H9 (cell line): ENCODE measurements at regions not wholly inside any gene's neighbourhood (a gene's known extent, or its start where the extent isn't known, plus 50 kb on each side); places are given as distances from the start of the nearest gene placed in this dataset.

Experiments
- DNase-seq: peaks from one replicate; pipeline ENCODE4 v3.0.0-alpha.2; 2017
- H2AFZ ChIP-seq: one replicate; pipeline ENCODE4 v1.6.1; 2013; ENCODE audit warnings: mild to moderate bottlenecking, low read length, control low read depth, moderate library complexity
- H2AK5ac ChIP-seq: 2 replicates; pipeline ENCODE4 v1.6.1; 2013; ENCODE audit warnings: low read length, control low read depth, mixed read lengths; ENCODE audit not compliant: insufficient read length
- H2BK120ac ChIP-seq: one replicate; pipeline ENCODE4 v1.6.1; 2013; ENCODE audit warnings: low read depth, mild to moderate bottlenecking, low read length, control low read depth, inconsistent platforms; ENCODE audit not compliant: poor library complexity, severe bottlenecking
- H2BK12ac ChIP-seq: 2 replicates; pipeline ENCODE4 v1.6.1; 2013; ENCODE audit warnings: low read length, control low read depth, mixed read lengths, low read depth; ENCODE audit not compliant: insufficient read length
- H2BK15ac ChIP-seq: 2 replicates; pipeline ENCODE4 v1.6.1; 2013; ENCODE audit warnings: low read depth, low read length, control low read depth
- H2BK20ac ChIP-seq: one replicate; pipeline ENCODE4 v1.6.1; 2013; ENCODE audit warnings: low read depth, mild to moderate bottlenecking, low read length, control low read depth, inconsistent platforms; ENCODE audit not compliant: poor library complexity, severe bottlenecking
- H2BK5ac ChIP-seq: 2 replicates; pipeline ENCODE4 v1.6.1; 2013; ENCODE audit warnings: low read length, control low read depth, mixed read lengths; ENCODE audit not compliant: insufficient read length
- H3K14ac ChIP-seq: 2 replicates; pipeline ENCODE4 v1.6.1; 2013; ENCODE audit warnings: low read length, control low read depth; ENCODE audit not compliant: insufficient read depth
- H3K18ac ChIP-seq: 2 replicates; pipeline ENCODE4 v1.6.1; 2013; ENCODE audit warnings: low read depth, mild to moderate bottlenecking, mixed read lengths, low read length, control low read depth; ENCODE audit not compliant: insufficient read length
- H3K23ac ChIP-seq: 2 replicates; pipeline ENCODE4 v1.6.1; 2013; ENCODE audit warnings: low read length, control low read depth, mixed read lengths, low read depth; ENCODE audit not compliant: insufficient read length
- H3K23me2 ChIP-seq: 2 replicates; pipeline ENCODE4 v1.6.1; 2013; ENCODE audit warnings: low read depth, mild to moderate bottlenecking, mixed read lengths, low read length, control low read depth; ENCODE audit not compliant: insufficient read length, poor library complexity, severe bottlenecking
- H3K27ac ChIP-seq: 2 replicates; pipeline ENCODE4 v1.5.1; 2013; ENCODE audit warnings: low read length, control low read depth, mixed read lengths, low read depth; ENCODE audit not compliant: insufficient read length
- H3K27me3 ChIP-seq: 2 replicates; pipeline ENCODE4 v1.6.1; 2013; ENCODE audit warnings: low read length, control low read depth, inconsistent platforms; ENCODE audit not compliant: insufficient read depth
- H3K4ac ChIP-seq: 2 replicates; pipeline ENCODE4 v1.6.1; 2013; ENCODE audit warnings: low read depth, mild to moderate bottlenecking, control low read depth, inconsistent platforms, low read length, moderate library complexity
- H3K4me1 ChIP-seq: 2 replicates; pipeline ENCODE4 v1.6.1; 2013; ENCODE audit warnings: low read length, control low read depth, inconsistent platforms; ENCODE audit not compliant: insufficient read depth
- H3K4me2 ChIP-seq: 2 replicates; pipeline ENCODE4 v1.6.1; 2013; ENCODE audit warnings: low read length, control low read depth, mixed read lengths; ENCODE audit not compliant: insufficient read length, insufficient read depth
- H3K56ac ChIP-seq: 2 replicates; pipeline ENCODE4 v1.6.1; 2013; ENCODE audit warnings: low read depth, mild to moderate bottlenecking, mixed read lengths, low read length, control low read depth; ENCODE audit not compliant: insufficient read length
- H3K79me1 ChIP-seq: 2 replicates; pipeline ENCODE4 v1.6.1; 2013; ENCODE audit warnings: low read depth, mild to moderate bottlenecking, moderate library complexity, low read length, control low read depth, inconsistent platforms; ENCODE audit not compliant: insufficient read depth, poor library complexity, severe bottlenecking
- H3K79me2 ChIP-seq: 2 replicates; pipeline ENCODE4 v1.6.1; 2013; ENCODE audit warnings: low read length, control low read depth, inconsistent platforms; ENCODE audit not compliant: insufficient read depth
- H3K9ac ChIP-seq: 2 replicates; pipeline ENCODE4 v1.6.1; 2013; ENCODE audit warnings: low read length, control low read depth, mixed read lengths; ENCODE audit not compliant: insufficient read length; ENCODE audit errors: extremely low read depth
- H3K9me3 ChIP-seq: one replicate; pipeline ENCODE4 v1.6.1; 2013; ENCODE audit warnings: low read depth, low read length, inconsistent platforms; ENCODE audit not compliant: control insufficient read depth
- H3T11ph ChIP-seq: one replicate; pipeline ENCODE4 v1.6.1; 2013; ENCODE audit warnings: mild to moderate bottlenecking, low read length, control low read depth, inconsistent platforms
- H4K20me1 ChIP-seq: one replicate; pipeline ENCODE4 v1.6.1; 2013; ENCODE audit not compliant: control insufficient read depth, insufficient read length, insufficient read depth
- H4K5ac ChIP-seq: 2 replicates; pipeline ENCODE4 v1.6.1; 2013; ENCODE audit warnings: low read depth, mild to moderate bottlenecking, mixed read lengths, low read length, control low read depth; ENCODE audit not compliant: insufficient read length
- H4K8ac ChIP-seq: replicated peaks from 2 replicates; pipeline ENCODE4 v1.6.1; 2013; ENCODE audit warnings: low read length, control low read depth, mixed read lengths, low read depth; ENCODE audit not compliant: insufficient read length
- H4K91ac ChIP-seq: 2 replicates; pipeline ENCODE4 v1.6.1; 2013; ENCODE audit warnings: low read depth, mild to moderate bottlenecking, moderate library complexity, mixed read lengths, low read length, control low read depth; ENCODE audit not compliant: insufficient read length
- H3K27ac Mint-ChIP-seq, 3 experiments: 2 replicates in 2 of 3; 3 replicates in 1 of 3; pipeline ENCODE4 v1.8.0; 2020 to 2021; ENCODE audit warnings: mixed read lengths in 3 of 3, mild to moderate bottlenecking in 1 of 3, moderate library complexity in 1 of 3
- H3K27me3 Mint-ChIP-seq: 2 replicates; pipeline ENCODE4 v1.8.0; 2021; ENCODE audit warnings: low read depth, mild to moderate bottlenecking, moderate library complexity, mixed read lengths
- H3K36me3 Mint-ChIP-seq, 3 experiments: 2 replicates in 2 of 3; 3 replicates in 1 of 3; pipeline ENCODE4 v1.8.0; 2020 to 2021; ENCODE audit warnings: low read depth in 3 of 3, mixed read lengths in 3 of 3; ENCODE audit not compliant: insufficient read depth in 1 of 3
- H3K4me1 Mint-ChIP-seq, 2 experiments: 2 replicates each; pipeline ENCODE4 v1.8.0; 2020; ENCODE audit warnings: mixed read lengths in 2 of 2
- H3K4me3 Mint-ChIP-seq, 2 experiments: 2 replicates in 1 of 2; 3 replicates in 1 of 2; pipeline ENCODE4 v1.8.0; 2020 to 2021; ENCODE audit warnings: mild to moderate bottlenecking in 2 of 2, mixed read lengths in 2 of 2, moderate library complexity in 1 of 2
- H3K9me3 Mint-ChIP-seq, 2 experiments: 2 replicates in 1 of 2; 3 replicates in 1 of 2; pipeline ENCODE4 v1.8.0; 2020; ENCODE audit warnings: mild to moderate bottlenecking in 2 of 2, mixed read lengths in 2 of 2, moderate library complexity in 1 of 2
- WGBS: extraction: QIAGEN DNeasy Blood & Tissue Kit; methylation state at CpG from one replicate; pipeline ENCODE4 v1.1.7; 2013; ENCODE audit warnings: missing lambda C conversion rate, low lambda C conversion rate, mixed read lengths; ENCODE audit not compliant: insufficient read length; ENCODE audit errors: extremely low coverage; 5-methylcytosine and 5-hydroxymethylcytosine counted together
- TF ChIP-seq, protein P1 (sequence below): fragments of 200-600 bp; sonication (generic); conservative IDR thresholded peaks from 3 replicates; pipeline ENCODE4 v1.8.0; 2021; ENCODE audit warnings: antibody characterized with exemption, mild to moderate bottlenecking

DNA sequence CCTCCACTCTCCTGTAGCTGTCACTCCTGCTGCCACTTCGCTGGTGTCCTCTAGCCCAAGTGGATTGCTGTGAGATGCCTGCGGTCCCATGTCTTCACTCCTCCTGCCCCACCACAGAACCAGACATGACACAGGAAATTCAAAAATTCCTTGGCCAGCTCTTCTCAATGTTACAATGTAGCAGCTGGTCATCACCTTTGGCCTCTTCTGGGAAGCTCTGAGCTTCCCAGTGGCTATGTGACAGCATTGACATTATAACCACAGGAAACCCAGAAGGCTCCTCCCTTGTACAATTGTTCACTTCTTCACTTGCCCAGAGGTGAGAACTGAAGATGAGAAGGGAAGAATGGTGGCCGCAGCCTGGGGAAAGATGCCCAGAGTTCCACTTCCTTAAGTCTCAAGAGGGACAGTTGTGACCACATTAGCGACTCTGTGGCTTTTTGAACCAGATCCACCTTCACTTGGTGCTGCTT, 76.1 kb upstream of the NAA20 start:
- no peaks in the 10 kb centered on the region for H3K36me3 Mint-ChIP-seq
- peak overlapping the region in 1 of 3 experiments; percentile 69; a peak in 1 of 7 replicates for H3K27ac Mint-ChIP-seq

More for the DNA sequence above, 76.1 kb upstream of the NAA20 start:
- no peaks in the 10 kb centered on the region for H3K23me2 ChIP-seq
- no peaks in the 10 kb centered on the region for H3K4me1 ChIP-seq
- no peak overlapping the region for H4K91ac ChIP-seq
- H3K9ac ChIP-seq: no peak overlapping the region
- no peaks in the 10 kb centered on the region for H3K79me2 ChIP-seq
- no peak overlapping the region for H2BK12ac ChIP-seq
- no peak overlapping the region for H3K4ac ChIP-seq
- H2AK5ac ChIP-seq: no peak overlapping the region
- H3K56ac ChIP-seq: no peak overlapping the region
- no peaks in the 10 kb centered on the region for H3K79me1 ChIP-seq
- H3K4me3 Mint-ChIP-seq: no peak overlapping the region
- H3K18ac ChIP-seq: no peak overlapping the region
- H2BK15ac ChIP-seq: no peak overlapping the region
- no peak overlapping the region for H2BK5ac ChIP-seq
- H2BK120ac ChIP-seq: no peak overlapping the region
- H4K5ac ChIP-seq: no peak overlapping the region
- no peak overlapping the region for H2AFZ ChIP-seq
- no peak overlapping the region for H3K14ac ChIP-seq
- H3K9me3 ChIP-seq: no peaks in the 10 kb centered on the region
- H4K20me1 ChIP-seq: no peaks in the 10 kb centered on the region
- H3K27ac ChIP-seq: no peak overlapping the region
- TF ChIP-seq, protein P1, sequence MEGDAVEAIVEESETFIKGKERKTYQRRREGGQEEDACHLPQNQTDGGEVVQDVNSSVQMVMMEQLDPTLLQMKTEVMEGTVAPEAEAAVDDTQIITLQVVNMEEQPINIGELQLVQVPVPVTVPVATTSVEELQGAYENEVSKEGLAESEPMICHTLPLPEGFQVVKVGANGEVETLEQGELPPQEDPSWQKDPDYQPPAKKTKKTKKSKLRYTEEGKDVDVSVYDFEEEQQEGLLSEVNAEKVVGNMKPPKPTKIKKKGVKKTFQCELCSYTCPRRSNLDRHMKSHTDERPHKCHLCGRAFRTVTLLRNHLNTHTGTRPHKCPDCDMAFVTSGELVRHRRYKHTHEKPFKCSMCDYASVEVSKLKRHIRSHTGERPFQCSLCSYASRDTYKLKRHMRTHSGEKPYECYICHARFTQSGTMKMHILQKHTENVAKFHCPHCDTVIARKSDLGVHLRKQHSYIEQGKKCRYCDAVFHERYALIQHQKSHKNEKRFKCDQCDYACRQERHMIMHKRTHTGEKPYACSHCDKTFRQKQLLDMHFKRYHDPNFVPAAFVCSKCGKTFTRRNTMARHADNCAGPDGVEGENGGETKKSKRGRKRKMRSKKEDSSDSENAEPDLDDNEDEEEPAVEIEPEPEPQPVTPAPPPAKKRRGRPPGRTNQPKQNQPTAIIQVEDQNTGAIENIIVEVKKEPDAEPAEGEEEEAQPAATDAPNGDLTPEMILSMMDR: no peak
- no peak overlapping the region for H4K8ac ChIP-seq
- H3K27me3 ChIP-seq: no peaks in the 10 kb centered on the region
- no CpG with 5 or more reads among the region's 4 CpGs for WGBS
- no peak overlapping the region for H3K23ac ChIP-seq
- no peak overlapping the region for H3T11ph ChIP-seq
- no peak for DNase-seq
- H3K4me1 Mint-ChIP-seq: peaks cover 2 to 9% of the 10 kb centered on the region in 2 experiments; a peak in 3 of 4 replicates
- no peaks in the 10 kb centered on the region for H3K9me3 Mint-ChIP-seq
- no peak overlapping the region for H3K4me2 ChIP-seq
- H3K27me3 Mint-ChIP-seq: no peaks in the 10 kb centered on the region; the same call in 1 of the 2 replicates
- no peak overlapping the region for H2BK20ac ChIP-seq
